H1 (cell line): ENCODE measurements at regions not wholly inside any gene's neighbourhood (a gene's known extent, or its start where the extent isn't known, plus 50 kb on each side); places are given as distances from the start of the nearest gene placed in this dataset.

Source experiments
- CTCF ChIA-PET: fragments of 300-600 bp; sonication (Branson Sonifier 250); formaldehyde crosslinking; loops from one replicate; lab custom pipeline; 2021; ENCODE audit not compliant: partially characterized antibody; lab: Charles Lee
- POLR2A ChIA-PET: fragments of 300-600 bp; sonication (Branson Sonifier 250); formaldehyde crosslinking; loops from one replicate; lab custom pipeline; 2021; ENCODE audit warnings: inconsistent platforms; ENCODE audit not compliant: partially characterized antibody; lab: Charles Lee
- DNase-seq, 2 experiments: peaks; one replicate each; pipeline versions ENCODE4 v3.0.0 to v3.0.0-alpha.2; 2010 to 2022; ENCODE audit warnings: low spot score in 2 of 2, low read depth in 1 of 2, mixed read lengths in 1 of 2
- FAIRE-seq: peaks from 2 replicates; lab custom pipeline; 2011; peaks lifted over from hg19 to GRCh38; lab: Jason Lieb, UNC
- H2AFZ ChIP-seq: 2 replicates; pipeline ENCODE4 v1.8.1; 2012; ENCODE audit warnings: low read length, inconsistent platforms
- H2AK5ac ChIP-seq: 2 replicates; pipeline ENCODE4 v1.6.1; 2013; ENCODE audit warnings: low read depth, low read length
- H2BK120ac ChIP-seq: replicated peaks from 2 replicates; pipeline ENCODE3; 2013; ENCODE audit warnings: low read depth, low read length, inconsistent platforms
- H2BK12ac ChIP-seq: 2 replicates; pipeline ENCODE4 v1.6.1; 2013; ENCODE audit warnings: low read depth, low read length
- H2BK15ac ChIP-seq: 2 replicates; pipeline ENCODE4 v1.6.1; 2013; ENCODE audit warnings: low read length
- H2BK20ac ChIP-seq: 2 replicates; pipeline ENCODE4 v1.6.1; 2013; ENCODE audit warnings: low read length
- H2BK5ac ChIP-seq: 2 replicates; pipeline ENCODE4 v1.6.1; 2013; ENCODE audit warnings: low read depth, low read length
- H3K14ac ChIP-seq: 2 replicates; pipeline ENCODE4 v1.6.1; 2013; ENCODE audit warnings: inconsistent platforms; ENCODE audit not compliant: insufficient read length
- H3K18ac ChIP-seq: 2 replicates; pipeline ENCODE4 v1.6.1; 2013; ENCODE audit warnings: low read length; ENCODE audit errors: extremely low read depth
- H3K23ac ChIP-seq: 2 replicates; pipeline ENCODE4 v1.6.1; 2013; ENCODE audit warnings: inconsistent platforms; ENCODE audit not compliant: insufficient read length
- H3K23me2 ChIP-seq: 2 replicates; pipeline ENCODE4 v1.6.1; 2013; ENCODE audit warnings: low read depth, low read length
- H3K27ac ChIP-seq: 2 replicates; pipeline ENCODE4 v1.6.1; 2011; ENCODE audit warnings: low read depth, low read length, inconsistent platforms
- H3K27me3 ChIP-seq, 4 experiments: replicated peaks in 1 of 4; 1 replicate in 1 of 4; 2 replicates in 3 of 4; pipeline versions ENCODE4 v1.6.1 to v1.8.1; 2011 to 2013; ENCODE audit warnings: low read length in 3 of 4, mild to moderate bottlenecking in 3 of 4, inconsistent platforms in 2 of 4, mixed read lengths in 2 of 4, moderate library complexity in 1 of 4; ENCODE audit not compliant: control insufficient read depth in 3 of 4, insufficient read depth in 3 of 4; ENCODE audit errors: extremely low read depth in 1 of 4
- H3K36me3 ChIP-seq, 4 experiments: 2 replicates each; pipeline versions ENCODE4 v1.6.1 to v1.8.1; 2011 to 2013; ENCODE audit warnings: mild to moderate bottlenecking in 4 of 4, low read length in 3 of 4, moderate library complexity in 2 of 4, control low read depth in 1 of 4, inconsistent platforms in 1 of 4; ENCODE audit not compliant: insufficient read depth in 4 of 4, control insufficient read depth in 2 of 4
- H3K4ac ChIP-seq: replicated peaks from 2 replicates; pipeline ENCODE3; 2013; ENCODE audit warnings: low read length, low read depth, mixed read lengths, inconsistent platforms; ENCODE audit not compliant: insufficient read length
- H3K4me1 ChIP-seq, 4 experiments: replicated peaks in 1 of 4; 1 replicate in 1 of 4; 2 replicates in 3 of 4; pipeline versions ENCODE4 v1.6.1 to v1.8.1; 2011 to 2013; ENCODE audit warnings: low read length in 3 of 4, inconsistent platforms in 2 of 4, mixed read lengths in 1 of 4; ENCODE audit not compliant: insufficient read depth in 4 of 4, control insufficient read depth in 3 of 4
- H3K4me2 ChIP-seq, 2 experiments: 2 replicates each; pipeline versions ENCODE4 v1.6.1 to v1.8.1; 2011 to 2013; ENCODE audit warnings: low read depth in 2 of 2, low read length in 2 of 2, control low read depth in 1 of 2, inconsistent platforms in 1 of 2, mild to moderate bottlenecking in 1 of 2; ENCODE audit not compliant: insufficient read depth in 1 of 2
- H3K4me3 ChIP-seq, 4 experiments: fragments of 200-600, 300-600 bp in 1 of 4; sonication (generic), shearing (Covaris generic), sonication (Bioruptor Twin) in 1 of 4; 2 replicates each; pipeline versions ENCODE4 v1.5.1 to v1.8.1; 2011 to 2016; ENCODE audit warnings: low read length in 4 of 4, low read depth in 3 of 4, control low read depth in 2 of 4, inconsistent platforms in 2 of 4, mild to moderate bottlenecking in 2 of 4, mixed read lengths in 1 of 4, moderate library complexity in 1 of 4; ENCODE audit not compliant: insufficient read depth in 2 of 4; ENCODE audit errors: extremely low read depth in 1 of 4
- H3K56ac ChIP-seq: replicated peaks from 2 replicates; pipeline ENCODE3; 2013; ENCODE audit warnings: low read depth, mild to moderate bottlenecking, mixed read lengths, low read length, inconsistent platforms; ENCODE audit not compliant: insufficient read length
- H3K79me1 ChIP-seq: 2 replicates; pipeline ENCODE4 v1.6.1; 2013; ENCODE audit warnings: low read depth, low read length, control low read depth
- H3K79me2 ChIP-seq, 2 experiments: 2 replicates each; pipeline versions ENCODE4 v1.6.1 to v1.8.1; 2012 to 2013; ENCODE audit warnings: low read length in 2 of 2, mild to moderate bottlenecking in 2 of 2, inconsistent platforms in 1 of 2; ENCODE audit not compliant: insufficient read depth in 2 of 2, control insufficient read depth in 1 of 2
- H3K9ac ChIP-seq, 4 experiments: replicated peaks in 1 of 4; 1 replicate in 1 of 4; 2 replicates in 3 of 4; pipeline versions ENCODE4 v1.6.1 to v1.8.1; 2011 to 2013; ENCODE audit warnings: low read depth in 3 of 4, low read length in 3 of 4, control low read depth in 2 of 4, mild to moderate bottlenecking in 2 of 4, moderate library complexity in 2 of 4, inconsistent platforms in 1 of 4; ENCODE audit errors: extremely low read depth in 1 of 4
- H3K9me3 ChIP-seq, 2 experiments: 2 replicates each; pipeline versions ENCODE4 v1.6.1 to v1.8.1; 2012 to 2013; ENCODE audit warnings: mild to moderate bottlenecking in 2 of 2, moderate library complexity in 2 of 2, control low read depth in 1 of 2, inconsistent platforms in 1 of 2, low read depth in 1 of 2, low read length in 1 of 2, mixed read lengths in 1 of 2; ENCODE audit not compliant: insufficient read depth in 2 of 2
- H4K20me1 ChIP-seq, 2 experiments: replicated peaks in 1 of 2; 2 replicates each; pipeline versions ENCODE3 to v1.8.1; 2011 to 2013; ENCODE audit warnings: inconsistent platforms in 2 of 2, low read length in 2 of 2, mild to moderate bottlenecking in 1 of 2; ENCODE audit not compliant: insufficient read depth in 2 of 2, control insufficient read depth in 1 of 2
- H4K5ac ChIP-seq: 2 replicates; pipeline ENCODE4 v1.6.1; 2013; ENCODE audit warnings: low read length, low read depth, mixed read lengths, inconsistent platforms; ENCODE audit not compliant: insufficient read length
- H4K8ac ChIP-seq: 2 replicates; pipeline ENCODE4 v1.8.0; 2013; ENCODE audit warnings: mild to moderate bottlenecking, moderate library complexity, low read length, inconsistent platforms; ENCODE audit not compliant: insufficient read depth; ENCODE audit errors: extremely low read depth
- H4K91ac ChIP-seq: replicated peaks from 2 replicates; pipeline ENCODE3; 2013; ENCODE audit warnings: low read length, mixed read lengths, inconsistent platforms; ENCODE audit not compliant: insufficient read length
- ASH2L ChIP-seq: fragments of 200-600, 300-600 bp; sonication (generic); IDR thresholded peaks from one replicate; pipeline ENCODE4 v1.7.1; 2017; ENCODE audit warnings: low read length
- BACH1 ChIP-seq: IDR thresholded peaks from 2 replicates; pipeline ENCODE4 v1.6.1; 2012; ENCODE audit warnings: low read length, improper control_type of control experiment
- BRCA1 ChIP-seq: IDR thresholded peaks from 2 replicates; pipeline ENCODE4 v1.6.1; 2012; ENCODE audit warnings: low read depth, low read length, improper control_type of control experiment
- CHD1 ChIP-seq: IDR thresholded peaks from 2 replicates; pipeline ENCODE4 v1.6.1; 2012; ENCODE audit warnings: low read depth, low read length, improper control_type of control experiment
- CHD2 ChIP-seq: IDR thresholded peaks from 2 replicates; pipeline ENCODE4 v1.6.1; 2012; ENCODE audit warnings: low read length, improper control_type of control experiment
- EGR1 ChIP-seq: IDR thresholded peaks from 2 replicates; pipeline ENCODE4 v1.6.1; 2011; ENCODE audit warnings: low read depth, low read length, borderline replicate concordance
- EP300 ChIP-seq, 2 experiments: IDR thresholded peaks; 1 replicate in 1 of 2; 2 replicates in 1 of 2; pipeline ENCODE4 v1.6.1; 2011 to 2012; ENCODE audit warnings: low read depth in 2 of 2, low read length in 2 of 2, mild to moderate bottlenecking in 2 of 2, borderline replicate concordance in 1 of 2, inconsistent platforms in 1 of 2, moderate library complexity in 1 of 2
- FOSL1 ChIP-seq: IDR thresholded peaks from 2 replicates; pipeline ENCODE4 v1.6.1; 2011; ENCODE audit warnings: mild to moderate bottlenecking, low read depth, low read length, moderate library complexity; ENCODE audit not compliant: insufficient read depth
- RNF2 ChIP-seq: fragments of 200-900, 300-1000 bp; sonication (generic); IDR thresholded peaks from 2 replicates; pipeline ENCODE4 v1.7.1; 2016; ENCODE audit warnings: borderline replicate concordance, low read depth, mild to moderate bottlenecking, antibody characterized with exemption, low read length; ENCODE audit not compliant: poor library complexity, severe bottlenecking; ENCODE audit errors: missing control alignments
- SIN3A ChIP-seq, 2 experiments: IDR thresholded peaks in 1 of 2; conservative IDR thresholded peaks in 1 of 2; 2 replicates each; pipeline ENCODE4 v1.6.1; 2011 to 2012; ENCODE audit warnings: low read length in 2 of 2, improper control_type of control experiment in 1 of 2, low read depth in 1 of 2, mild to moderate bottlenecking in 1 of 2
- SP2 ChIP-seq: IDR thresholded peaks from 2 replicates; pipeline ENCODE4 v1.6.1; 2012; ENCODE audit warnings: mild to moderate bottlenecking, low read length, inconsistent platforms
- SP4 ChIP-seq: IDR thresholded peaks from 2 replicates; pipeline ENCODE4 v1.6.1; 2012; ENCODE audit warnings: low read length, inconsistent platforms
- TAF7 ChIP-seq: optimal IDR thresholded peaks from 2 replicates; pipeline ENCODE3; 2011; ENCODE audit warnings: low read depth, mild to moderate bottlenecking, inconsistent platforms, low read length, moderate library complexity, borderline replicate concordance
- WGBS, 2 experiments: shearing (Covaris generic) in 1 of 2; methylation state at CpG; one replicate each; pipeline versions ENCODE4 v1.1.6 to v1.1.7; 2013 to 2015; ENCODE audit warnings: low lambda C conversion rate in 2 of 2, mixed read lengths in 2 of 2, inconsistent platforms in 1 of 2, low coverage in 1 of 2, missing lambda C conversion rate in 1 of 2; ENCODE audit not compliant: insufficient replicate concordance in 2 of 2, insufficient coverage in 1 of 2, insufficient read length in 1 of 2; ENCODE audit errors: extremely low coverage in 1 of 2, missing lambda C conversion rate in 1 of 2; 5-methylcytosine and 5-hydroxymethylcytosine counted together
- TF ChIP-seq, protein P1 (sequence below): IDR thresholded peaks from 2 replicates; pipeline ENCODE4 v1.6.1; 2011; ENCODE audit warnings: low read depth, mild to moderate bottlenecking, low read length; ENCODE audit not compliant: insufficient read depth

- no peak overlapping the region for H2BK20ac ChIP-seq
- DNase-seq: no peak
- no peak overlapping the region for H3K9ac ChIP-seq
- no peaks in the 10 kb centered on the region for H4K20me1 ChIP-seq
- H3K56ac ChIP-seq: no peak overlapping the region
- H2AFZ ChIP-seq: no peak overlapping the region
- H3K4me3 ChIP-seq: no peak overlapping the region
- H3K27ac ChIP-seq: no peak overlapping the region
- no peak overlapping the region for H2BK120ac ChIP-seq
- no peak overlapping the region for H4K8ac ChIP-seq
- H3K4me1 ChIP-seq: no peaks in the 10 kb centered on the region
- WGBS, 2 experiments: 100% methylated on average over 2 of the region's 2 CpGs; no CpG with 5 or more reads in 1 of the 2 experiments
- CTCF ChIA-PET: interaction anchor here (0.8 to 1.4 kb wide), 2 partner anchors 8 to 48 kb away, joined by 3 read pairs; no protein-coding TSS in a partner anchor
- H3K9me3 ChIP-seq: no peaks in the 10 kb centered on the region
- no peak overlapping the region for H3K4me2 ChIP-seq
- no peak overlapping the region for H4K91ac ChIP-seq
- H4K5ac ChIP-seq: no peak overlapping the region
- no peak overlapping the region for H3K18ac ChIP-seq
- POLR2A ChIA-PET: no interaction called here
- no peak overlapping the region for H3K14ac ChIP-seq
- no peaks in the 10 kb centered on the region for H3K79me2 ChIP-seq
- H3K23me2 ChIP-seq: no peaks in the 10 kb centered on the region
- no peaks in the 10 kb centered on the region for H3K27me3 ChIP-seq
- H2BK5ac ChIP-seq: no peak overlapping the region
- no peak overlapping the region for H2BK15ac ChIP-seq
- no peak for TF ChIP-seq SP4
- no peak for TF ChIP-seq EP300 (IDR thresholded peaks at IDR 0.05; ENCODE audit: borderline replicate concordance in 1 of 2, low read depth in 2 of 2, low read length in 2 of 2)
- TF ChIP-seq RNF2: no peak
- TF ChIP-seq BACH1: no peak
- TF ChIP-seq EGR1: no peak
- TF ChIP-seq ASH2L: no peak
- TF ChIP-seq FOSL1: no peak
- no peak for TF ChIP-seq SIN3A (conservative IDR thresholded peaks at IDR 0.05 in 1 of 2, IDR thresholded peaks at IDR 0.05 in 1 of 2; ENCODE audit: low read depth in 1 of 2, low read length in 2 of 2)
- TF ChIP-seq SP2: no peak
- no peak for TF ChIP-seq BRCA1
- TF ChIP-seq, protein P1, sequence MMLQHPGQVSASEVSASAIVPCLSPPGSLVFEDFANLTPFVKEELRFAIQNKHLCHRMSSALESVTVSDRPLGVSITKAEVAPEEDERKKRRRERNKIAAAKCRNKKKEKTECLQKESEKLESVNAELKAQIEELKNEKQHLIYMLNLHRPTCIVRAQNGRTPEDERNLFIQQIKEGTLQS: no peak
- no peak for TF ChIP-seq CHD2
- no peak for TF ChIP-seq TAF7
- TF ChIP-seq CHD1: no peak
- TF ChIP-seq, all 59 proteins: peak for 0
- no peak overlapping the region for H2AK5ac ChIP-seq
- no peak overlapping the region for H2BK12ac ChIP-seq
- no peaks in the 10 kb centered on the region for H3K79me1 ChIP-seq
- no peak overlapping the region for H3K4ac ChIP-seq
- no peak overlapping the region for H3K23ac ChIP-seq
- no peaks in the 10 kb centered on the region for H3K36me3 ChIP-seq
- no peak for FAIRE-seq
These were observed 261.2 kb downstream of the ADAMTS20 start for GRCh38 chr12:43290836-43291235.
